PFSK-1 (cell line): ENCODE measurements at regions not wholly inside any gene's neighbourhood (a gene's known extent, or its start where the extent isn't known, plus 50 kb on each side); places are given as distances from the start of the nearest gene placed in this dataset.

Experiments
- FOXP2 ChIP-seq: optimal IDR thresholded peaks from 2 replicates; pipeline ENCODE3; 2011; ENCODE audit warnings: borderline replicate concordance, control low read depth, inconsistent platforms; ENCODE audit not compliant: insufficient read depth; ENCODE audit errors: extremely low read length, extremely low read depth
- POLR2AphosphoS5 ChIP-seq: IDR thresholded peaks from 2 replicates; pipeline ENCODE4 v1.6.1; 2012; ENCODE audit warnings: low read depth, mild to moderate bottlenecking, control low read depth, low read length, moderate library complexity
- SIN3A ChIP-seq: IDR thresholded peaks from 2 replicates; pipeline ENCODE4 v1.6.1; 2012; ENCODE audit warnings: mild to moderate bottlenecking, low read length, moderate library complexity, borderline replicate concordance; ENCODE audit not compliant: insufficient read depth
- TAF1 ChIP-seq: IDR thresholded peaks from 2 replicates; pipeline ENCODE4 v1.6.1; 2012; ENCODE audit warnings: low read length, control low read depth, borderline replicate concordance; ENCODE audit not compliant: insufficient read depth
- TF ChIP-seq, protein P1 (sequence below), 2 experiments: IDR thresholded peaks; 2 replicates each; pipeline versions ENCODE4 v1.6.1 to v1.8.0; 2011 to 2012; ENCODE audit warnings: low read depth in 2 of 2, low read length in 2 of 2, control low read depth in 1 of 2, inconsistent platforms in 1 of 2, mild to moderate bottlenecking in 1 of 2, moderate library complexity in 1 of 2; ENCODE audit not compliant: insufficient read depth in 1 of 2

DNA sequence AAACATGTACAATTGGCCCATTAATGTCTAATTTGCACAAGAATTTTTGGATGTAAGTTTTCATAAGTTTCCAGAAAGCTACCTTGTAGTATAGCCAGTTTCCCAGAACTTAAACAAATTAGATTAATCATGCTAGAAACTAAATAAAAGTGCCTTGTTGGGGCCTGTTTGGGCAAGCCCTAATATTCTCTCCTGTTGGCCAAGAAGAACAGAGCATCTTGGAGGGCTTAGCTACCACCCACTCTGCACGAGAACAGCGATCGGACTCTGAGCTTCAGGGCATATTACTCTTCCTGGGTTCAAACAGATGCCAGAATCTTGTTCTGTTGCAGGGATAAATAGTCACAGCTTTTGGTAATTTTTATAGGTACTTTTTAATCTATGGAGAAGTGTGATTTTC is 88.2 kb downstream of the GAS1 start:
- TF ChIP-seq POLR2AphosphoS5 = no peak
- TF ChIP-seq, protein P1, sequence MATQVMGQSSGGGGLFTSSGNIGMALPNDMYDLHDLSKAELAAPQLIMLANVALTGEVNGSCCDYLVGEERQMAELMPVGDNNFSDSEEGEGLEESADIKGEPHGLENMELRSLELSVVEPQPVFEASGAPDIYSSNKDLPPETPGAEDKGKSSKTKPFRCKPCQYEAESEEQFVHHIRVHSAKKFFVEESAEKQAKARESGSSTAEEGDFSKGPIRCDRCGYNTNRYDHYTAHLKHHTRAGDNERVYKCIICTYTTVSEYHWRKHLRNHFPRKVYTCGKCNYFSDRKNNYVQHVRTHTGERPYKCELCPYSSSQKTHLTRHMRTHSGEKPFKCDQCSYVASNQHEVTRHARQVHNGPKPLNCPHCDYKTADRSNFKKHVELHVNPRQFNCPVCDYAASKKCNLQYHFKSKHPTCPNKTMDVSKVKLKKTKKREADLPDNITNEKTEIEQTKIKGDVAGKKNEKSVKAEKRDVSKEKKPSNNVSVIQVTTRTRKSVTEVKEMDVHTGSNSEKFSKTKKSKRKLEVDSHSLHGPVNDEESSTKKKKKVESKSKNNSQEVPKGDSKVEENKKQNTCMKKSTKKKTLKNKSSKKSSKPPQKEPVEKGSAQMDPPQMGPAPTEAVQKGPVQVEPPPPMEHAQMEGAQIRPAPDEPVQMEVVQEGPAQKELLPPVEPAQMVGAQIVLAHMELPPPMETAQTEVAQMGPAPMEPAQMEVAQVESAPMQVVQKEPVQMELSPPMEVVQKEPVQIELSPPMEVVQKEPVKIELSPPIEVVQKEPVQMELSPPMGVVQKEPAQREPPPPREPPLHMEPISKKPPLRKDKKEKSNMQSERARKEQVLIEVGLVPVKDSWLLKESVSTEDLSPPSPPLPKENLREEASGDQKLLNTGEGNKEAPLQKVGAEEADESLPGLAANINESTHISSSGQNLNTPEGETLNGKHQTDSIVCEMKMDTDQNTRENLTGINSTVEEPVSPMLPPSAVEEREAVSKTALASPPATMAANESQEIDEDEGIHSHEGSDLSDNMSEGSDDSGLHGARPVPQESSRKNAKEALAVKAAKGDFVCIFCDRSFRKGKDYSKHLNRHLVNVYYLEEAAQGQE (IDR thresholded peaks at IDR 0.05; ENCODE audit: insufficient read depth in 1 of 2, low read depth in 2 of 2, low read length in 2 of 2) = no peak
- no peak for TF ChIP-seq TAF1
- TF ChIP-seq FOXP2 = no peak
- no peak for TF ChIP-seq SIN3A
